PFSK-1 (cell line): ENCODE measurements at regions not wholly inside any gene's neighbourhood (a gene's known extent, or its start where the extent isn't known, plus 50 kb on each side); places are given as distances from the start of the nearest gene placed in this dataset.

Experiments used
- FOXP2 ChIP-seq: optimal IDR thresholded peaks from 2 replicates; pipeline ENCODE3; 2011; ENCODE audit warnings: borderline replicate concordance, control low read depth, inconsistent platforms; ENCODE audit not compliant: insufficient read depth; ENCODE audit errors: extremely low read length, extremely low read depth
- POLR2AphosphoS5 ChIP-seq: IDR thresholded peaks from 2 replicates; pipeline ENCODE4 v1.6.1; 2012; ENCODE audit warnings: low read depth, mild to moderate bottlenecking, control low read depth, low read length, moderate library complexity
- SIN3A ChIP-seq: IDR thresholded peaks from 2 replicates; pipeline ENCODE4 v1.6.1; 2012; ENCODE audit warnings: mild to moderate bottlenecking, low read length, moderate library complexity, borderline replicate concordance; ENCODE audit not compliant: insufficient read depth
- TAF1 ChIP-seq: IDR thresholded peaks from 2 replicates; pipeline ENCODE4 v1.6.1; 2012; ENCODE audit warnings: low read length, control low read depth, borderline replicate concordance; ENCODE audit not compliant: insufficient read depth
- TF ChIP-seq, protein P1 (sequence below), 2 experiments: IDR thresholded peaks; 2 replicates each; pipeline versions ENCODE4 v1.6.1 to v1.8.0; 2011 to 2012; ENCODE audit warnings: low read depth in 2 of 2, low read length in 2 of 2, control low read depth in 1 of 2, inconsistent platforms in 1 of 2, mild to moderate bottlenecking in 1 of 2, moderate library complexity in 1 of 2; ENCODE audit not compliant: insufficient read depth in 1 of 2

DNA sequence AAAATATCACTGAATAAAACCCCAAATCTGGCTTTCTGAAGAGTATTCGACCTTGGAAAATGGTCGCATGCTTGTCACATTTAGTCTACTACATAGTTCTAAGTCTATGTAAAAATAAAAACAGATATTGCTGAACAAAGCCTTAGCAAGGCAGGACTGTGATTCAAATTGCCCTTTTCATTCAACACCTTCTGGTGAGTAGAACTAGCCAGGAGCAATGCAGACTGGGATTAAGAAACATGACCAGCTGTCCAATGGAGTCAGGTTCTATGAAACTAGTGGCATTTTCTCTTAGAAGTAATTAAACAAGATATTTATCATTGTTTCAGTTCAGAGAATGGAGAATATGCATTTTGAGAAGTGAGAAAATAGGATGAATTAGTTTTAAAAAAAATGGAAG is 1260.5 kb upstream of the ACVR2A start:
- TF ChIP-seq POLR2AphosphoS5 (no peak), TAF1 (no peak), SIN3A (no peak), FOXP2 (no peak)
- TF ChIP-seq, protein P1, sequence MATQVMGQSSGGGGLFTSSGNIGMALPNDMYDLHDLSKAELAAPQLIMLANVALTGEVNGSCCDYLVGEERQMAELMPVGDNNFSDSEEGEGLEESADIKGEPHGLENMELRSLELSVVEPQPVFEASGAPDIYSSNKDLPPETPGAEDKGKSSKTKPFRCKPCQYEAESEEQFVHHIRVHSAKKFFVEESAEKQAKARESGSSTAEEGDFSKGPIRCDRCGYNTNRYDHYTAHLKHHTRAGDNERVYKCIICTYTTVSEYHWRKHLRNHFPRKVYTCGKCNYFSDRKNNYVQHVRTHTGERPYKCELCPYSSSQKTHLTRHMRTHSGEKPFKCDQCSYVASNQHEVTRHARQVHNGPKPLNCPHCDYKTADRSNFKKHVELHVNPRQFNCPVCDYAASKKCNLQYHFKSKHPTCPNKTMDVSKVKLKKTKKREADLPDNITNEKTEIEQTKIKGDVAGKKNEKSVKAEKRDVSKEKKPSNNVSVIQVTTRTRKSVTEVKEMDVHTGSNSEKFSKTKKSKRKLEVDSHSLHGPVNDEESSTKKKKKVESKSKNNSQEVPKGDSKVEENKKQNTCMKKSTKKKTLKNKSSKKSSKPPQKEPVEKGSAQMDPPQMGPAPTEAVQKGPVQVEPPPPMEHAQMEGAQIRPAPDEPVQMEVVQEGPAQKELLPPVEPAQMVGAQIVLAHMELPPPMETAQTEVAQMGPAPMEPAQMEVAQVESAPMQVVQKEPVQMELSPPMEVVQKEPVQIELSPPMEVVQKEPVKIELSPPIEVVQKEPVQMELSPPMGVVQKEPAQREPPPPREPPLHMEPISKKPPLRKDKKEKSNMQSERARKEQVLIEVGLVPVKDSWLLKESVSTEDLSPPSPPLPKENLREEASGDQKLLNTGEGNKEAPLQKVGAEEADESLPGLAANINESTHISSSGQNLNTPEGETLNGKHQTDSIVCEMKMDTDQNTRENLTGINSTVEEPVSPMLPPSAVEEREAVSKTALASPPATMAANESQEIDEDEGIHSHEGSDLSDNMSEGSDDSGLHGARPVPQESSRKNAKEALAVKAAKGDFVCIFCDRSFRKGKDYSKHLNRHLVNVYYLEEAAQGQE (IDR thresholded peaks at IDR 0.05; ENCODE audit: insufficient read depth in 1 of 2, low read depth in 2 of 2, low read length in 2 of 2): no peak
